CD4-positive, alpha-beta T cell (primary cell): ENCODE measurements at regions not wholly inside any gene's neighbourhood (a gene's known extent, or its start where the extent isn't known, plus 50 kb on each side); places are given as distances from the start of the nearest gene placed in this dataset.

Source experiments
- ATAC-seq: fragments of 200-7000 bp; cut with Tn5 transposase; one replicate; pipeline ENCODE4 v1.10.0; 2022; ENCODE audit warnings: mild to moderate bottlenecking; ENCODE audit not compliant: poor library complexity
- CTCF ChIA-PET: fragments of 350-600 bp; sonication (Branson Sonifier 250); formaldehyde crosslinking; loops from one replicate; lab custom pipeline; 2021; ENCODE audit warnings: antibody characterized with exemption, inconsistent platforms; lab: Charles Lee
- POLR2A ChIA-PET: fragments of 350-600 bp; sonication (Branson Sonifier 250); formaldehyde crosslinking; loops from one replicate; lab custom pipeline; 2021; ENCODE audit warnings: antibody characterized with exemption, inconsistent platforms; lab: Charles Lee
- DNase-seq, 14 experiments: peaks; one replicate each; pipeline ENCODE4 v3.0.0-alpha.2; 2013 to 2020; ENCODE audit warnings: mixed read lengths in 2 of 14
- H3K27ac ChIP-seq, 2 donors: one replicate each; pipeline versions ENCODE4 v1.5.1 to v1.7.0; 2013; ENCODE audit warnings: low read length in 2 of 2, low read depth in 1 of 2, mild to moderate bottlenecking in 1 of 2
- H3K27me3 ChIP-seq, 2 experiments: 1 replicate in 1 of 2; 2 replicates in 1 of 2; pipeline versions ENCODE4 v1.6.1 to v1.7.0; 2013; ENCODE audit warnings: low read length in 2 of 2, control low read depth in 1 of 2, mild to moderate bottlenecking in 1 of 2, moderate library complexity in 1 of 2; ENCODE audit not compliant: insufficient read depth in 2 of 2, control insufficient read depth in 1 of 2
- H3K36me3 ChIP-seq: one replicate; pipeline ENCODE4 v1.6.1; 2013; ENCODE audit warnings: low read length, control low read depth; ENCODE audit not compliant: insufficient read depth
- H3K4me1 ChIP-seq: one replicate; pipeline ENCODE4 v1.6.1; 2013; ENCODE audit warnings: low read length, control low read depth; ENCODE audit not compliant: insufficient read depth
- H3K4me3 ChIP-seq: one replicate; pipeline ENCODE4 v1.5.1; 2013; ENCODE audit warnings: mild to moderate bottlenecking, low read length, moderate library complexity
- H3K9me3 ChIP-seq, 2 experiments: 1 replicate in 1 of 2; 2 replicates in 1 of 2; pipeline versions ENCODE4 v1.6.1 to v1.7.0; 2013; ENCODE audit warnings: low read length in 2 of 2, mild to moderate bottlenecking in 2 of 2, control low read depth in 1 of 2, moderate library complexity in 1 of 2; ENCODE audit not compliant: control insufficient read depth in 1 of 2, insufficient read depth in 1 of 2
- H3K27ac Mint-ChIP-seq: one replicate; pipeline ENCODE4 v1.8.0; 2020; ENCODE audit warnings: mixed read lengths
- H3K27me3 Mint-ChIP-seq: one replicate; pipeline ENCODE4 v1.8.0; 2021; ENCODE audit warnings: mixed read lengths
- H3K36me3 Mint-ChIP-seq: one replicate; pipeline ENCODE4 v1.8.0; 2021; ENCODE audit warnings: low read depth, mixed read lengths
- H3K4me1 Mint-ChIP-seq: one replicate; pipeline ENCODE4 v1.8.0; 2021; ENCODE audit warnings: low read depth, mixed read lengths
- H3K4me3 Mint-ChIP-seq: one replicate; pipeline ENCODE4 v1.8.0; 2020; ENCODE audit warnings: mild to moderate bottlenecking, mixed read lengths
- H3K9me3 Mint-ChIP-seq: one replicate; pipeline ENCODE4 v1.8.0; 2020; ENCODE audit warnings: mixed read lengths
- CTCF ChIP-seq: fragments of 200-600 bp; IDR thresholded peaks from one replicate; pipeline ENCODE4 v1.8.0; 2022; ENCODE audit warnings: antibody characterized with exemption, mild to moderate bottlenecking
- intact Hi-C, 2 experiments: fragments of 100-400 bp; cut with DNase I in 1 of 2; cut with micrococcal nuclease in 1 of 2; formaldehyde crosslinking; loops; one replicate each; pipeline versions ENCODE4 v1.15.1 to v1.9.0; 2023 to 2025; cut with DNase I, micrococcal nuclease

GRCh38 chr18:77393519-77393918 is 143.9 kb downstream of the GALR1 start:
- no peaks in the 10 kb centered on the region for H3K36me3 ChIP-seq
- ChIA-PET CTCF (no interaction called here), POLR2A (no interaction called here)
- Mint-ChIP-seq H3K36me3 (no peaks in the 10 kb centered on the region), H3K4me1 (no peaks in the 10 kb centered on the region), H3K27ac (no peak overlapping the region), H3K9me3 (no peaks in the 10 kb centered on the region), H3K4me3 (no peak overlapping the region), H3K27me3 (peaks cover 16% of the 10 kb centered on the region)
- ATAC-seq = no peak
- H3K4me3 ChIP-seq = no peak overlapping the region
- TF ChIP-seq CTCF = no peak
- intact Hi-C loops = no loop called here
- peaks cover 3 to 4% of the 10 kb centered on the region in 2 experiments for H3K27me3 ChIP-seq
- no peak overlapping the region for H3K27ac ChIP-seq
- DNase-seq = no peak
- H3K4me1 ChIP-seq = no peaks in the 10 kb centered on the region
- no peaks in the 10 kb centered on the region for H3K9me3 ChIP-seq

- H3K27me3 Mint-ChIP-seq = peaks cover 16% of the 10 kb centered on the region
- TF ChIP-seq CTCF = no peak
- H3K27ac ChIP-seq = no peak overlapping the region
- CTCF ChIA-PET = no interaction called here
- no peak overlapping the region for H3K4me3 ChIP-seq
- peaks cover 3 to 4% of the 10 kb centered on the region in 2 experiments for H3K27me3 ChIP-seq
- H3K9me3 Mint-ChIP-seq = no peaks in the 10 kb centered on the region
- no peak overlapping the region for H3K27ac Mint-ChIP-seq
- POLR2A ChIA-PET = no interaction called here
- H3K4me3 Mint-ChIP-seq = no peak overlapping the region
- H3K9me3 ChIP-seq = no peaks in the 10 kb centered on the region
- no peak for DNase-seq
- intact Hi-C loops = no loop called here
- no peak for ATAC-seq
- no peaks in the 10 kb centered on the region for H3K36me3 Mint-ChIP-seq
- no peaks in the 10 kb centered on the region for H3K36me3 ChIP-seq
- H3K4me1 Mint-ChIP-seq = no peaks in the 10 kb centered on the region
- H3K4me1 ChIP-seq = no peaks in the 10 kb centered on the region
Observed at GRCh38 chr18:77395953-77396352, 146.3 kb downstream of the GALR1 start.

GRCh38 chr18:77397056-77397455 is 147.4 kb downstream of the GALR1 start:
- peaks cover 3 to 4% of the 10 kb centered on the region in 2 experiments for H3K27me3 ChIP-seq
- peaks cover 16% of the 10 kb centered on the region for H3K27me3 Mint-ChIP-seq
- H3K4me1 ChIP-seq = no peaks in the 10 kb centered on the region
- no peak for DNase-seq
- H3K4me3 Mint-ChIP-seq = no peak overlapping the region
- no peak overlapping the region for H3K27ac ChIP-seq
- H3K9me3 Mint-ChIP-seq = no peaks in the 10 kb centered on the region
- POLR2A ChIA-PET = no interaction called here
- ATAC-seq = no peak
- no peaks in the 10 kb centered on the region for H3K4me1 Mint-ChIP-seq
- H3K27ac Mint-ChIP-seq = no peak overlapping the region
- intact Hi-C loops = no loop called here
- H3K36me3 Mint-ChIP-seq = no peaks in the 10 kb centered on the region
- no peak overlapping the region for H3K4me3 ChIP-seq
- H3K9me3 ChIP-seq = no peaks in the 10 kb centered on the region
- H3K36me3 ChIP-seq = no peaks in the 10 kb centered on the region
- CTCF ChIA-PET = no interaction called here
- TF ChIP-seq CTCF = no peak
